HEK293 (cell line): ENCODE measurements at regions not wholly inside any gene's neighbourhood (a gene's known extent, or its start where the extent isn't known, plus 50 kb on each side); places are given as distances from the start of the nearest gene placed in this dataset.

Experiments used
- CTCF ChIP-seq: fragments of 450-650 bp; formaldehyde crosslinking; IDR thresholded peaks from 2 replicates; pipeline ENCODE4 v1.5.1; 2016; ENCODE audit warnings: missing biosample characterization, missing genetic modification characterization
- MYNN ChIP-seq: fragments of 450-650 bp; formaldehyde crosslinking; IDR thresholded peaks from 2 replicates; pipeline ENCODE4 v1.5.1; 2016; ENCODE audit warnings: missing biosample characterization, missing genetic modification characterization, borderline replicate concordance
- REST ChIP-seq: fragments of 450-650 bp; formaldehyde crosslinking; IDR thresholded peaks from 2 replicates; pipeline ENCODE4 v1.5.1; 2016; ENCODE audit warnings: missing biosample characterization, missing genetic modification characterization
- ZBTB26 ChIP-seq: fragments of 450-650 bp; formaldehyde crosslinking; optimal IDR thresholded peaks from 2 replicates; pipeline ENCODE3; 2016; ENCODE audit warnings: missing biosample characterization, mild to moderate bottlenecking, missing genetic modification characterization
- ZNF121 ChIP-seq: fragments of 450-650 bp; formaldehyde crosslinking; IDR thresholded peaks from 2 replicates; pipeline ENCODE4 v1.5.1; 2016; ENCODE audit warnings: missing biosample characterization, missing genetic modification characterization

DNA sequence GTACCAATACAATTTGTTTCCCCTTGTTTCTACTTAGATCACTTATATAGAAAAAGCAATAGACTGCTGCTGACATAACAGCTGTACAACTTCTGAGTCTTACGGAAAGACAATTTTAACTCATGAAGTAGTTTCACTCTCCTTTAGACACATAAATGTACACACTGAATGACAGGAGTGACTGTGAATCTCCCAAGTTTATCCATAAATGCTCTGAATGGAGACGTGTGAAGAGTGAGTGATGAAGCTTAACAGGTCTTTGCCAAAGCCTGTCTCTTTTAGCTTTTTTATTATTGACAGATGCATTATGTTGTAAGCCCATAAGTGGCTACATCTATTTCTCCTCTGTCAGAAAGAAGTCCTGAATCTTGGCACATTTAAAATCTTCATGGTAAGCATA, 265.9 kb downstream of the TRIM36 start:
- TF ChIP-seq MYNN (tag by site-specific recombination): no peak
- TF ChIP-seq REST: no peak
- no peak for TF ChIP-seq ZBTB26 (tag by site-specific recombination)
- no peak for TF ChIP-seq CTCF (tag by site-specific recombination)
- TF ChIP-seq ZNF121: no peak
